Calu3 (cell line): ENCODE measurements at regions not wholly inside any gene's neighbourhood (a gene's known extent, or its start where the extent isn't known, plus 50 kb on each side); places are given as distances from the start of the nearest gene placed in this dataset.

Source experiments
- BruUV-seq: library from RNA; stranded (reverse); fragments of 400-500 nt; replicated peaks from 2 replicates; lab custom pipeline; 2021; lab: Mats Ljungman, UMichigan
- CTCF ChIA-PET: fragments of 300-600 bp; sonication (Branson Sonifier 250); formaldehyde crosslinking; loops from one replicate; lab custom pipeline; 2022; ENCODE audit warnings: antibody characterized with exemption; lab: Charles Lee
- DNase-seq: peaks from one replicate; pipeline ENCODE4 v3.0.0; 2022
- H3K27ac Mint-ChIP-seq: one replicate; pipeline ENCODE4 v1.8.0; 2022; ENCODE audit warnings: mixed read lengths; ENCODE audit not compliant: unreplicated experiment
- H3K27me3 Mint-ChIP-seq: one replicate; pipeline ENCODE4 v1.8.0; 2022; ENCODE audit warnings: mixed read lengths; ENCODE audit not compliant: unreplicated experiment
- H3K36me3 Mint-ChIP-seq: one replicate; pipeline ENCODE4 v1.8.0; 2022; ENCODE audit warnings: mild to moderate bottlenecking, moderate library complexity, mixed read lengths; ENCODE audit not compliant: insufficient read depth, unreplicated experiment
- H3K4me1 Mint-ChIP-seq: one replicate; pipeline ENCODE4 v1.8.0; 2022; ENCODE audit warnings: mild to moderate bottlenecking, low read depth, mixed read lengths; ENCODE audit not compliant: unreplicated experiment
- H3K4me3 Mint-ChIP-seq: one replicate; pipeline ENCODE4 v1.8.0; 2022; ENCODE audit warnings: mild to moderate bottlenecking, low read depth, moderate library complexity, mixed read lengths; ENCODE audit not compliant: unreplicated experiment
- H3K9me3 Mint-ChIP-seq: one replicate; pipeline ENCODE4 v1.8.0; 2022; ENCODE audit warnings: low read depth, mixed read lengths; ENCODE audit not compliant: unreplicated experiment
- intact Hi-C: fragments of 100-400 bp; cut with micrococcal nuclease; formaldehyde crosslinking; loops from one replicate; pipeline ENCODE4 v1.10.0; 2022; ENCODE audit not compliant: unreplicated experiment
- TF ChIP-seq, protein P1 (sequence below): fragments of 200-600 bp; IDR thresholded peaks from one replicate; pipeline ENCODE4 v1.8.0; 2022; ENCODE audit warnings: antibody characterized with exemption; ENCODE audit not compliant: unreplicated experiment

DNA sequence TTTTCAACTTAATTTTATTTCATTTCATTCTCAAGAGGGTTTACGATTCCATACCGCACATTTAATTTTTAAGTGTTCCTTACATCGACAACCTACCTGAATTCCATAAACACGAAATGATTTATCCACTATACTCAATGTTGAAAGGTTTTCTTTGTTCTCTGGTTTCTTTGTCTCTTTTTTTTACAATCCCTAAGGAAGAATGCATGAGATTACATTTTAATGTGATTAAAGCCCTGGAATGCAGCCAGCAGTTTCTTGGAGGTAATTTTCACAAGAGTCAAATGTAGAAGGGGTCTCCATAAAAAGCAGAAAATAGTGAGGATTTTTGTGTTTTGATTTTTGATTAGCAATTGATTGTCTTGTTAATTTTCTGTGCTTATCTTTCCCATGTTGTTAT, 59.2 kb upstream of the ADCY1 start:
- CTCF ChIA-PET = no interaction called here
- Mint-ChIP-seq H3K4me3 (no peak overlapping the region), H3K36me3 (no peaks in the 10 kb centered on the region), H3K27me3 (peaks cover 68% of the 10 kb centered on the region), H3K27ac (no peak overlapping the region), H3K9me3 (no peaks in the 10 kb centered on the region), H3K4me1 (no peaks in the 10 kb centered on the region)
- no peak for DNase-seq
- TF ChIP-seq, protein P1, sequence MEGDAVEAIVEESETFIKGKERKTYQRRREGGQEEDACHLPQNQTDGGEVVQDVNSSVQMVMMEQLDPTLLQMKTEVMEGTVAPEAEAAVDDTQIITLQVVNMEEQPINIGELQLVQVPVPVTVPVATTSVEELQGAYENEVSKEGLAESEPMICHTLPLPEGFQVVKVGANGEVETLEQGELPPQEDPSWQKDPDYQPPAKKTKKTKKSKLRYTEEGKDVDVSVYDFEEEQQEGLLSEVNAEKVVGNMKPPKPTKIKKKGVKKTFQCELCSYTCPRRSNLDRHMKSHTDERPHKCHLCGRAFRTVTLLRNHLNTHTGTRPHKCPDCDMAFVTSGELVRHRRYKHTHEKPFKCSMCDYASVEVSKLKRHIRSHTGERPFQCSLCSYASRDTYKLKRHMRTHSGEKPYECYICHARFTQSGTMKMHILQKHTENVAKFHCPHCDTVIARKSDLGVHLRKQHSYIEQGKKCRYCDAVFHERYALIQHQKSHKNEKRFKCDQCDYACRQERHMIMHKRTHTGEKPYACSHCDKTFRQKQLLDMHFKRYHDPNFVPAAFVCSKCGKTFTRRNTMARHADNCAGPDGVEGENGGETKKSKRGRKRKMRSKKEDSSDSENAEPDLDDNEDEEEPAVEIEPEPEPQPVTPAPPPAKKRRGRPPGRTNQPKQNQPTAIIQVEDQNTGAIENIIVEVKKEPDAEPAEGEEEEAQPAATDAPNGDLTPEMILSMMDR = no peak
- BruUV-seq = no TSS peak
- intact Hi-C loops = no loop called here

DNA sequence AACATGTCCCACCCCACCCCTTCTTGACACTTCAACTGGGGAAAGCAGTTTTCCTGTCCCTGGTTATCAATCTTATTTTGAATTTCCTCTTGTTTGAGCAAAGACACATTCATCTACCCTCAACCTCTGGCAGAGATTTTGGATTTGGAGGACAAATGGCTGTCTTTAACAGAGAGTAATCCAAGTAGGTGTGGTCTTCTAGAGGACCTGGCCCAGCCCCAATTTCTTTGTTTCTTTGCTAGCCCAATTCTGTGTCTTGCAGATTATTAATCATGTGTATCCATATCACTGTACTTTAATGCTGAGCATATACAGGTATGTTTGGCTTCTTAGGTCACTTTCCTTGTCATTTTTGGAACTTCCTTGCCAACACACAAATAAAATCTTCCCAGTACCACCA, 58.8 kb upstream of the ADCY1 start:
- DNase-seq = no peak

More for the DNA sequence above, 58.8 kb upstream of the ADCY1 start:
- CTCF ChIA-PET = no interaction called here
- Mint-ChIP-seq H3K9me3 (no peaks in the 10 kb centered on the region), H3K4me3 (no peak overlapping the region), H3K27me3 (peaks cover 68% of the 10 kb centered on the region), H3K36me3 (no peaks in the 10 kb centered on the region), H3K4me1 (no peaks in the 10 kb centered on the region), H3K27ac (no peak overlapping the region)
- no TSS peak for BruUV-seq
- intact Hi-C loops = no loop called here
- TF ChIP-seq, protein P1 = no peak
